H9 (cell line): ENCODE measurements at regions not wholly inside any gene's neighbourhood (a gene's known extent, or its start where the extent isn't known, plus 50 kb on each side); places are given as distances from the start of the nearest gene placed in this dataset.

Source experiments
- DNase-seq: peaks from one replicate; pipeline ENCODE4 v3.0.0-alpha.2; 2017
- H2AFZ ChIP-seq: one replicate; pipeline ENCODE4 v1.6.1; 2013; ENCODE audit warnings: mild to moderate bottlenecking, low read length, control low read depth, moderate library complexity
- H2AK5ac ChIP-seq: 2 replicates; pipeline ENCODE4 v1.6.1; 2013; ENCODE audit warnings: low read length, control low read depth, mixed read lengths; ENCODE audit not compliant: insufficient read length
- H2BK120ac ChIP-seq: one replicate; pipeline ENCODE4 v1.6.1; 2013; ENCODE audit warnings: low read depth, mild to moderate bottlenecking, low read length, control low read depth, inconsistent platforms; ENCODE audit not compliant: poor library complexity, severe bottlenecking
- H2BK12ac ChIP-seq: 2 replicates; pipeline ENCODE4 v1.6.1; 2013; ENCODE audit warnings: low read length, control low read depth, mixed read lengths, low read depth; ENCODE audit not compliant: insufficient read length
- H2BK15ac ChIP-seq: 2 replicates; pipeline ENCODE4 v1.6.1; 2013; ENCODE audit warnings: low read depth, low read length, control low read depth
- H2BK20ac ChIP-seq: one replicate; pipeline ENCODE4 v1.6.1; 2013; ENCODE audit warnings: low read depth, mild to moderate bottlenecking, low read length, control low read depth, inconsistent platforms; ENCODE audit not compliant: poor library complexity, severe bottlenecking
- H2BK5ac ChIP-seq: 2 replicates; pipeline ENCODE4 v1.6.1; 2013; ENCODE audit warnings: low read length, control low read depth, mixed read lengths; ENCODE audit not compliant: insufficient read length
- H3K14ac ChIP-seq: 2 replicates; pipeline ENCODE4 v1.6.1; 2013; ENCODE audit warnings: low read length, control low read depth; ENCODE audit not compliant: insufficient read depth
- H3K18ac ChIP-seq: 2 replicates; pipeline ENCODE4 v1.6.1; 2013; ENCODE audit warnings: low read depth, mild to moderate bottlenecking, mixed read lengths, low read length, control low read depth; ENCODE audit not compliant: insufficient read length
- H3K23ac ChIP-seq: 2 replicates; pipeline ENCODE4 v1.6.1; 2013; ENCODE audit warnings: low read length, control low read depth, mixed read lengths, low read depth; ENCODE audit not compliant: insufficient read length
- H3K23me2 ChIP-seq: 2 replicates; pipeline ENCODE4 v1.6.1; 2013; ENCODE audit warnings: low read depth, mild to moderate bottlenecking, mixed read lengths, low read length, control low read depth; ENCODE audit not compliant: insufficient read length, poor library complexity, severe bottlenecking
- H3K27ac ChIP-seq: 2 replicates; pipeline ENCODE4 v1.5.1; 2013; ENCODE audit warnings: low read length, control low read depth, mixed read lengths, low read depth; ENCODE audit not compliant: insufficient read length
- H3K27me3 ChIP-seq: 2 replicates; pipeline ENCODE4 v1.6.1; 2013; ENCODE audit warnings: low read length, control low read depth, inconsistent platforms; ENCODE audit not compliant: insufficient read depth
- H3K4ac ChIP-seq: 2 replicates; pipeline ENCODE4 v1.6.1; 2013; ENCODE audit warnings: low read depth, mild to moderate bottlenecking, control low read depth, inconsistent platforms, low read length, moderate library complexity
- H3K4me1 ChIP-seq: 2 replicates; pipeline ENCODE4 v1.6.1; 2013; ENCODE audit warnings: low read length, control low read depth, inconsistent platforms; ENCODE audit not compliant: insufficient read depth
- H3K4me2 ChIP-seq: 2 replicates; pipeline ENCODE4 v1.6.1; 2013; ENCODE audit warnings: low read length, control low read depth, mixed read lengths; ENCODE audit not compliant: insufficient read length, insufficient read depth
- H3K56ac ChIP-seq: 2 replicates; pipeline ENCODE4 v1.6.1; 2013; ENCODE audit warnings: low read depth, mild to moderate bottlenecking, mixed read lengths, low read length, control low read depth; ENCODE audit not compliant: insufficient read length
- H3K79me1 ChIP-seq: 2 replicates; pipeline ENCODE4 v1.6.1; 2013; ENCODE audit warnings: low read depth, mild to moderate bottlenecking, moderate library complexity, low read length, control low read depth, inconsistent platforms; ENCODE audit not compliant: insufficient read depth, poor library complexity, severe bottlenecking
- H3K79me2 ChIP-seq: 2 replicates; pipeline ENCODE4 v1.6.1; 2013; ENCODE audit warnings: low read length, control low read depth, inconsistent platforms; ENCODE audit not compliant: insufficient read depth
- H3K9ac ChIP-seq: 2 replicates; pipeline ENCODE4 v1.6.1; 2013; ENCODE audit warnings: low read length, control low read depth, mixed read lengths; ENCODE audit not compliant: insufficient read length; ENCODE audit errors: extremely low read depth
- H3K9me3 ChIP-seq: one replicate; pipeline ENCODE4 v1.6.1; 2013; ENCODE audit warnings: low read depth, low read length, inconsistent platforms; ENCODE audit not compliant: control insufficient read depth
- H3T11ph ChIP-seq: one replicate; pipeline ENCODE4 v1.6.1; 2013; ENCODE audit warnings: mild to moderate bottlenecking, low read length, control low read depth, inconsistent platforms
- H4K20me1 ChIP-seq: one replicate; pipeline ENCODE4 v1.6.1; 2013; ENCODE audit not compliant: control insufficient read depth, insufficient read length, insufficient read depth
- H4K5ac ChIP-seq: 2 replicates; pipeline ENCODE4 v1.6.1; 2013; ENCODE audit warnings: low read depth, mild to moderate bottlenecking, mixed read lengths, low read length, control low read depth; ENCODE audit not compliant: insufficient read length
- H4K8ac ChIP-seq: replicated peaks from 2 replicates; pipeline ENCODE4 v1.6.1; 2013; ENCODE audit warnings: low read length, control low read depth, mixed read lengths, low read depth; ENCODE audit not compliant: insufficient read length
- H4K91ac ChIP-seq: 2 replicates; pipeline ENCODE4 v1.6.1; 2013; ENCODE audit warnings: low read depth, mild to moderate bottlenecking, moderate library complexity, mixed read lengths, low read length, control low read depth; ENCODE audit not compliant: insufficient read length
- H3K27ac Mint-ChIP-seq, 3 experiments: 2 replicates in 2 of 3; 3 replicates in 1 of 3; pipeline ENCODE4 v1.8.0; 2020 to 2021; ENCODE audit warnings: mixed read lengths in 3 of 3, mild to moderate bottlenecking in 1 of 3, moderate library complexity in 1 of 3
- H3K27me3 Mint-ChIP-seq: 2 replicates; pipeline ENCODE4 v1.8.0; 2021; ENCODE audit warnings: low read depth, mild to moderate bottlenecking, moderate library complexity, mixed read lengths
- H3K36me3 Mint-ChIP-seq, 3 experiments: 2 replicates in 2 of 3; 3 replicates in 1 of 3; pipeline ENCODE4 v1.8.0; 2020 to 2021; ENCODE audit warnings: low read depth in 3 of 3, mixed read lengths in 3 of 3; ENCODE audit not compliant: insufficient read depth in 1 of 3
- H3K4me1 Mint-ChIP-seq, 2 experiments: 2 replicates each; pipeline ENCODE4 v1.8.0; 2020; ENCODE audit warnings: mixed read lengths in 2 of 2
- H3K4me3 Mint-ChIP-seq, 2 experiments: 2 replicates in 1 of 2; 3 replicates in 1 of 2; pipeline ENCODE4 v1.8.0; 2020 to 2021; ENCODE audit warnings: mild to moderate bottlenecking in 2 of 2, mixed read lengths in 2 of 2, moderate library complexity in 1 of 2
- H3K9me3 Mint-ChIP-seq, 2 experiments: 2 replicates in 1 of 2; 3 replicates in 1 of 2; pipeline ENCODE4 v1.8.0; 2020; ENCODE audit warnings: mild to moderate bottlenecking in 2 of 2, mixed read lengths in 2 of 2, moderate library complexity in 1 of 2
- WGBS: extraction: QIAGEN DNeasy Blood & Tissue Kit; methylation state at CpG from one replicate; pipeline ENCODE4 v1.1.7; 2013; ENCODE audit warnings: missing lambda C conversion rate, low lambda C conversion rate, mixed read lengths; ENCODE audit not compliant: insufficient read length; ENCODE audit errors: extremely low coverage; 5-methylcytosine and 5-hydroxymethylcytosine counted together
- TF ChIP-seq, protein P1 (sequence below): fragments of 200-600 bp; sonication (generic); conservative IDR thresholded peaks from 3 replicates; pipeline ENCODE4 v1.8.0; 2021; ENCODE audit warnings: antibody characterized with exemption, mild to moderate bottlenecking

DNA sequence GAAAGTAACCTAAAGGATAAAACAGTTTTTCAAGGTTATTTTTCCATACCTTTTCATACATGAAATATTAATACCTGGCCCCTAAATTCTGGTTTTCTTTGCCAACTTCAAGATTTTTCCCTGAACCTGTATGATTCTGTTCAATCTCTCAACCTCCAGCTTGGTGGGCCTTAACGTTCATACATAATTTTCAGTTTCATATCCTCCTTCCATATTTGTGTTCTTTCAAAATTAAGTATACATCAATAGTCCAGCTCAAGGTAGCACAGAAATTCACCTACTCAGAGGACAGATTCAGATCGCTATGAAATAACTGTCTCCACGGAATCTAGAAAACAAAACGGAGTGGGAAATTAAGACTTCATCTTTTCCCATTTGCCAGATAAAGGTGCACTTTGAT, 505.8 kb upstream of the GHITM start:
- H3K4me1 Mint-ChIP-seq = peaks cover 0 to 6% of the 10 kb centered on the region in 2 experiments; a peak in 2 of 4 replicates
- TF ChIP-seq, protein P1, sequence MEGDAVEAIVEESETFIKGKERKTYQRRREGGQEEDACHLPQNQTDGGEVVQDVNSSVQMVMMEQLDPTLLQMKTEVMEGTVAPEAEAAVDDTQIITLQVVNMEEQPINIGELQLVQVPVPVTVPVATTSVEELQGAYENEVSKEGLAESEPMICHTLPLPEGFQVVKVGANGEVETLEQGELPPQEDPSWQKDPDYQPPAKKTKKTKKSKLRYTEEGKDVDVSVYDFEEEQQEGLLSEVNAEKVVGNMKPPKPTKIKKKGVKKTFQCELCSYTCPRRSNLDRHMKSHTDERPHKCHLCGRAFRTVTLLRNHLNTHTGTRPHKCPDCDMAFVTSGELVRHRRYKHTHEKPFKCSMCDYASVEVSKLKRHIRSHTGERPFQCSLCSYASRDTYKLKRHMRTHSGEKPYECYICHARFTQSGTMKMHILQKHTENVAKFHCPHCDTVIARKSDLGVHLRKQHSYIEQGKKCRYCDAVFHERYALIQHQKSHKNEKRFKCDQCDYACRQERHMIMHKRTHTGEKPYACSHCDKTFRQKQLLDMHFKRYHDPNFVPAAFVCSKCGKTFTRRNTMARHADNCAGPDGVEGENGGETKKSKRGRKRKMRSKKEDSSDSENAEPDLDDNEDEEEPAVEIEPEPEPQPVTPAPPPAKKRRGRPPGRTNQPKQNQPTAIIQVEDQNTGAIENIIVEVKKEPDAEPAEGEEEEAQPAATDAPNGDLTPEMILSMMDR = no peak

More for the DNA sequence above, 505.8 kb upstream of the GHITM start:
- no peaks in the 10 kb centered on the region for H4K20me1 ChIP-seq
- no peak overlapping the region for H2BK12ac ChIP-seq
- H2BK5ac ChIP-seq = no peak overlapping the region
- no peaks in the 10 kb centered on the region for H3K79me1 ChIP-seq
- H3K27me3 ChIP-seq = no peaks in the 10 kb centered on the region
- H3K9me3 ChIP-seq = no peaks in the 10 kb centered on the region
- H2BK20ac ChIP-seq = no peak overlapping the region
- no peak overlapping the region for H3K27ac ChIP-seq
- no peak overlapping the region for H3K18ac ChIP-seq
- no peak overlapping the region for H3K4me2 ChIP-seq
- H3K9me3 Mint-ChIP-seq = no peaks in the 10 kb centered on the region
- no peak overlapping the region for H3K4me3 Mint-ChIP-seq
- H3K56ac ChIP-seq = no peak overlapping the region
- whole genome bisulfite sequencing = no CpG with 5 or more reads among the region's 4 CpGs
- no peak overlapping the region for H4K8ac ChIP-seq
- no peak overlapping the region for H4K5ac ChIP-seq
- no peak overlapping the region for H3K23ac ChIP-seq
- H2BK120ac ChIP-seq = no peak overlapping the region
- H3K4ac ChIP-seq = no peak overlapping the region
- H4K91ac ChIP-seq = no peak overlapping the region
- H2BK15ac ChIP-seq = no peak overlapping the region
- H3K4me1 ChIP-seq = 0 out of 2 replicates have a peak, but pooled peaks cover 4% of the 10 kb centered on the region
- no peak overlapping the region for H3T11ph ChIP-seq
- no peak overlapping the region for H3K9ac ChIP-seq
- DNase-seq = no peak
- no peak overlapping the region for H3K27ac Mint-ChIP-seq
- no peaks in the 10 kb centered on the region for H3K23me2 ChIP-seq
- no peaks in the 10 kb centered on the region for H3K36me3 Mint-ChIP-seq
- H3K14ac ChIP-seq = no peak overlapping the region
- H3K27me3 Mint-ChIP-seq = no peaks in the 10 kb centered on the region
- no peak overlapping the region for H2AFZ ChIP-seq
- no peak overlapping the region for H2AK5ac ChIP-seq
- H3K79me2 ChIP-seq = no peaks in the 10 kb centered on the region
